HEK293T (cell line): ENCODE measurements at regions not wholly inside any gene's neighbourhood (a gene's known extent, or its start where the extent isn't known, plus 50 kb on each side); places are given as distances from the start of the nearest gene placed in this dataset.

Experiments used
- CTCF ChIA-PET: fragments of 350-600 bp; formaldehyde crosslinking; extraction: SDS; loops from one replicate; lab custom pipeline; 2021; ENCODE audit warnings: antibody characterized with exemption, inconsistent platforms; lab: Yijun Ruan, JAX
- POLR2A ChIA-PET: fragments of 350-600 bp; formaldehyde crosslinking; extraction: SDS; loops from one replicate; lab custom pipeline; 2020; ENCODE audit warnings: antibody characterized with exemption, inconsistent platforms; lab: Yijun Ruan, JAX
- DNase-seq: peaks from one replicate; pipeline ENCODE4 v3.0.0; 2012; ENCODE audit warnings: mixed read lengths; ENCODE audit errors: extremely low spot score
- ARNT ChIP-seq: fragments of 450-650 bp; IDR thresholded peaks from 2 replicates; pipeline ENCODE4 v1.6.1; 2017; ENCODE audit warnings: mild to moderate bottlenecking
- BHLHE40 ChIP-seq: fragments of 450-650 bp; IDR thresholded peaks from 2 replicates; pipeline ENCODE4 v1.6.1; 2016; ENCODE audit warnings: mild to moderate bottlenecking, moderate library complexity, borderline replicate concordance
- CTBP1 ChIP-seq: fragments of 450-650 bp; IDR thresholded peaks from 2 replicates; pipeline ENCODE4 v1.6.1; 2016; ENCODE audit warnings: borderline replicate concordance
- ELF4 ChIP-seq: fragments of 450-650 bp; IDR thresholded peaks from 2 replicates; pipeline ENCODE4 v1.6.1; 2017; ENCODE audit warnings: antibody characterized with exemption
- FOXA1 ChIP-seq: fragments of 450-650 bp; IDR thresholded peaks from 2 replicates; pipeline ENCODE4 v1.6.1; 2016; ENCODE audit warnings: mild to moderate bottlenecking
- FOXK2 ChIP-seq: fragments of 450-650 bp; IDR thresholded peaks from 2 replicates; pipeline ENCODE4 v1.6.1; 2016; ENCODE audit warnings: mild to moderate bottlenecking
- FOXM1 ChIP-seq: fragments of 450-650 bp; IDR thresholded peaks from 2 replicates; pipeline ENCODE4 v1.6.1; 2017; ENCODE audit warnings: mild to moderate bottlenecking, borderline replicate concordance
- HDGF ChIP-seq: fragments of 450-650 bp; IDR thresholded peaks from 2 replicates; pipeline ENCODE4 v1.6.1; 2017; ENCODE audit warnings: antibody characterized with exemption, borderline replicate concordance
- L3MBTL2 ChIP-seq: fragments of 450-650 bp; conservative IDR thresholded peaks from 2 replicates; pipeline ENCODE4 v1.6.1; 2016; ENCODE audit warnings: mild to moderate bottlenecking
- LEF1 ChIP-seq: fragments of 450-650 bp; IDR thresholded peaks from 2 replicates; pipeline ENCODE4 v1.6.1; 2017; ENCODE audit warnings: mild to moderate bottlenecking, borderline replicate concordance
- NFRKB ChIP-seq: fragments of 450-650 bp; IDR thresholded peaks from 2 replicates; pipeline ENCODE4 v1.6.1; 2016; ENCODE audit warnings: mild to moderate bottlenecking, moderate library complexity
- PKNOX1 ChIP-seq: fragments of 450-650 bp; IDR thresholded peaks from 2 replicates; pipeline ENCODE4 v1.6.1; 2016
- SP1 ChIP-seq: fragments of 450-650 bp; IDR thresholded peaks from 2 replicates; pipeline ENCODE4 v1.6.1; 2017
- SUZ12 ChIP-seq: fragments of 450-650 bp; IDR thresholded peaks from 2 replicates; pipeline ENCODE4 v1.6.1; 2016; ENCODE audit warnings: mild to moderate bottlenecking
- TARDBP ChIP-seq: fragments of 450-650 bp; IDR thresholded peaks from 2 replicates; pipeline ENCODE4 v1.6.1; 2016
- ZNF384 ChIP-seq: fragments of 450-650 bp; IDR thresholded peaks from 2 replicates; pipeline ENCODE4 v1.6.1; 2016

GRCh38 chr4:132001542-132001941 lies 1147.6 kb upstream of the PCDH10 start:
- TF ChIP-seq SP1 (no peak), FOXA1 (no peak), LEF1 (no peak), HDGF (no peak), ZNF384 (no peak), CTBP1 (no peak), L3MBTL2 (no peak), PKNOX1 (no peak), TARDBP (no peak), ELF4 (no peak)
- ChIA-PET POLR2A (no interaction called here), CTCF (no interaction called here)
- no peak for DNase-seq

GRCh38 chr4:132003593-132003992 lies 1145.5 kb upstream of the PCDH10 start:
- ChIA-PET CTCF (no interaction called here), POLR2A (no interaction called here)
- TF ChIP-seq PKNOX1, result peak; percentile 70
- no peak for TF ChIP-seq SUZ12
- peak; percentile 43; the same call in 1 of the 2 replicates for TF ChIP-seq ARNT
- DNase-seq, result peak; percentile 6

GRCh38 chr4:132015321-132015720 lies 1133.8 kb upstream of the PCDH10 start:
- TF ChIP-seq PKNOX1, result no peak
- TF ChIP-seq FOXA1, result no peak
- TF ChIP-seq ELF4, result no peak
- TF ChIP-seq NFRKB, result no peak
- TF ChIP-seq FOXK2, result no peak
- TF ChIP-seq BHLHE40, result no peak
- TF ChIP-seq SUZ12, result no peak
- no peak for TF ChIP-seq ZNF384
- no peak for TF ChIP-seq FOXM1
- TF ChIP-seq CTBP1, result no peak
- TF ChIP-seq L3MBTL2, result no peak
- DNase-seq, result no peak
- CTCF ChIA-PET, result no interaction called here
- POLR2A ChIA-PET, result no interaction called here

DNA sequence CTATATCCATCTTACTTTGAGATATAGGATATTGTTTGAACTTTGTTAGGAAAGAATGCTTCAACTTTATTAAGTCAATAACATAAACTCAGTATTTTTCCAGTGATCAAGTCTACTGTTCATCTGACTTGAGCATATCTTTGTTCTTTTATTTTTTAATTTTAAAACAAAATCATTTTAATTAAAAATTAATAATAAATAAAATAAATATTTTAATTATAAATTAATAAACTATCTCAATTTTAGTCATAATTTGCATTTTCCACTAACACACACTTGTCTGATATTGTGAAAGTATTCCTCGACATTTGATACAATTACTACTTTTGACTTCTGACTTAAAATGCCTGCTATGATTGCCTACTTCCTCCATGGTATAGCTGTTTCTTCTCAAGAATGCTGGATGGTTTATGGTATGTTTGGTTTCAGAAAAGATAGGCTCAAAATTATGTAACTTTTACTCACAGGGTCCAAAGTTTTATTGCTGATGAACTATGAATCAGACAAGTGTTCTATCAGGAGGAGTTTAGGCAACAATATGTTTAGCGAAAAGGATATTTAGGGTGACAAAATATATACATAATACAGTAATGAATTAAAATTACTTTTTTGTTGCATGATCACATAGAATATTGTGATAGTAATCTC lies 1132.3 kb upstream of the PCDH10 start:
- ChIA-PET POLR2A (no interaction called here), CTCF (no interaction called here)
- no peak for DNase-seq
- TF ChIP-seq HDGF (no peak), ZNF384 (no peak), FOXM1 (no peak), SUZ12 (no peak), TARDBP (no peak), FOXK2 (no peak), L3MBTL2 (no peak), ELF4 (no peak), CTBP1 (no peak), SP1 (no peak), LEF1 (no peak), FOXA1 (no peak), ARNT (no peak), NFRKB (no peak), PKNOX1 (no peak), BHLHE40 (no peak)

GRCh38 chr4:132026166-132026565 lies 1122.9 kb upstream of the PCDH10 start:
- ChIA-PET POLR2A (no interaction called here), CTCF (no interaction called here)
- no peak for TF ChIP-seq NFRKB
- DNase-seq, result no peak

DNA sequence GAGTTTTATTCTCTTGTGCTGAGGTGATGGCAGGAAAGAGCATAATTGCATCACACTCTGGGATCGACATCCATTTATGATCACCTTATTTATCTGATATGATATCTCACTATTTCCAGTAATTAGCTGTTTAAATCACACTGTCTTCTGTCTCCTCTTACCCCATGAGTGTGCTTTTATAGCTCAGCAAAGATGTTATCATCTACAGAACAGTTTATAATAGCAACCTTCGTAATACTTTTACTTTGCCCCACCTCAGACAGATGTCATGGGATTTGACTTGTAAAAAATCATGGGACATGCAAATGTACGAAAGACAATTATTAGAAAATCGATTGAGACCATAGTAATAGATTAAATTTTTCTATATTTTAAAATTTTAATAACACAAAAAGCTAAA lies 1122.3 kb upstream of the PCDH10 start:
- CTCF ChIA-PET, result no interaction called here

More for the DNA sequence above, 1122.3 kb upstream of the PCDH10 start:
- POLR2A ChIA-PET, result no interaction called here
- no peak for TF ChIP-seq FOXA1
- TF ChIP-seq SUZ12, result no peak
- TF ChIP-seq ELF4, result no peak
- no peak for TF ChIP-seq SP1
- no peak for TF ChIP-seq HDGF
- TF ChIP-seq L3MBTL2, result no peak
- TF ChIP-seq NFRKB, result no peak
- TF ChIP-seq LEF1, result no peak
- TF ChIP-seq BHLHE40, result no peak
- TF ChIP-seq PKNOX1, result no peak
- TF ChIP-seq TARDBP, result no peak
- no peak for TF ChIP-seq FOXK2
- no peak for TF ChIP-seq FOXM1
- TF ChIP-seq ARNT, result no peak
- no peak for TF ChIP-seq CTBP1
- no peak for TF ChIP-seq ZNF384
- DNase-seq, result no peak
